GM21825 (cell line): ENCODE measurements at regions not wholly inside any gene's neighbourhood (a gene's known extent, or its start where the extent isn't known, plus 50 kb on each side); places are given as distances from the start of the nearest gene placed in this dataset.
"Not testable (repeated sequence)": the region's sequence is repeated elsewhere in the genome, so short reads cannot be mapped to it uniquely, and the experiment has no call there.

Source experiments
- ATAC-seq: cut with Tn5 transposase; IDR thresholded peaks from one replicate; pipeline ENCODE4 v1.9.1; 2021; ENCODE audit warnings: mild to moderate bottlenecking, moderate library complexity; ENCODE audit not compliant: unreplicated experiment

- ATAC-seq = no peak
These were observed 1410.4 kb downstream of the EPHA7 start for GRCh38 chr6:92008757-92009502.

- ATAC-seq = no peak
These were observed 1413.2 kb upstream of the MAP3K7 start for GRCh38 chr6:92000112-92000511.

- no peak for ATAC-seq
These were observed 1407.9 kb upstream of the MAP3K7 start for GRCh38 chr6:91994787-91995186.

- ATAC-seq = no peak
These were observed 1395.7 kb upstream of the MAP3K7 start for GRCh38 chr6:91982559-91982958.

- ATAC-seq = no peak
These were observed 1389.9 kb upstream of the MAP3K7 start for GRCh38 chr6:91976797-91977196.

- no peak for ATAC-seq
These were observed 1383.8 kb upstream of the MAP3K7 start for GRCh38 chr6:91970700-91971099.

GRCh38 chr6:91965872-91966271 lies 1379.0 kb upstream of the MAP3K7 start:
- no peak for ATAC-seq

- ATAC-seq = no peak
These were observed 1374.8 kb upstream of the MAP3K7 start for GRCh38 chr6:91961671-91962070.

- no peak for ATAC-seq
These were observed 1374.4 kb upstream of the MAP3K7 start for GRCh38 chr6:91961236-91961635.

- ATAC-seq = no peak
These were observed 1355.0 kb upstream of the MAP3K7 start for GRCh38 chr6:91941838-91942237.

GRCh38 chr6:91940801-91941200 lies 1353.9 kb upstream of the MAP3K7 start:
- ATAC-seq = no peak

GRCh38 chr6:91926827-91927226 lies 1340.0 kb upstream of the MAP3K7 start:
- ATAC-seq = no peak

- ATAC-seq = no peak
These were observed 1339.5 kb upstream of the MAP3K7 start for GRCh38 chr6:91926361-91926760.

GRCh38 chr6:91911945-91912344 lies 1325.1 kb upstream of the MAP3K7 start:
- ATAC-seq = no peak

GRCh38 chr6:91904586-91905164 lies 1317.8 kb upstream of the MAP3K7 start:
- no peak for ATAC-seq

GRCh38 chr6:91895599-91896285 lies 1308.9 kb upstream of the MAP3K7 start:
- no peak for ATAC-seq

GRCh38 chr6:91886183-91886795 lies 1299.4 kb upstream of the MAP3K7 start:
- no peak for ATAC-seq

GRCh38 chr6:91881791-91882190 lies 1294.9 kb upstream of the MAP3K7 start:
- ATAC-seq = not testable (repeated sequence)

GRCh38 chr6:91879386-91879995 lies 1292.6 kb upstream of the MAP3K7 start:
- ATAC-seq = no peak

GRCh38 chr6:91877994-91878393 lies 1291.1 kb upstream of the MAP3K7 start:
- no peak for ATAC-seq

- no peak for ATAC-seq
These were observed 1288.1 kb upstream of the MAP3K7 start for GRCh38 chr6:91874971-91875370.
